ENCODE measurements at regions not wholly inside any gene's neighbourhood (a gene's known extent, or its start where the extent isn't known, plus 50 kb on each side); places are given as distances from the start of the nearest gene placed in this dataset.
A peak's percentile ranks its signal among the peaks of the same experiment; 100 is the strongest.

- ChIA-PET POLR2A (ENCODE audit: low non-redundant PET) (interaction anchor here (0.6 kb wide), 1 partner anchor 135 kb away, joined by 4 read pairs; no protein-coding TSS in a partner anchor), CTCF (no interaction called here)
- Histone ChIP-seq H3K27ac (ENCODE audit: low read depth, low read length, poor library complexity, severe bottlenecking) (no peak overlapping the region), H3K4me1 (ENCODE audit: insufficient read depth, low read length, poor library complexity, severe bottlenecking) (peaks cover 17% of the 10 kb centered on the region), H3K4me3 (ENCODE audit: low read depth, low read length, poor library complexity, severe bottlenecking) (peak overlapping the region; percentile 15), H3K36me3 (ENCODE audit: insufficient read depth, low read length, poor library complexity, severe bottlenecking) (no peaks in the 10 kb centered on the region), H3K27me3 (replicated peaks; ENCODE audit: insufficient read depth, low read depth, low read length, poor library complexity) (no peaks in the 10 kb centered on the region), H3K9me3 (ENCODE audit: low read depth, low read length, poor library complexity, severe bottlenecking) (no peaks in the 10 kb centered on the region)
- TF ChIP-seq, protein P1, sequence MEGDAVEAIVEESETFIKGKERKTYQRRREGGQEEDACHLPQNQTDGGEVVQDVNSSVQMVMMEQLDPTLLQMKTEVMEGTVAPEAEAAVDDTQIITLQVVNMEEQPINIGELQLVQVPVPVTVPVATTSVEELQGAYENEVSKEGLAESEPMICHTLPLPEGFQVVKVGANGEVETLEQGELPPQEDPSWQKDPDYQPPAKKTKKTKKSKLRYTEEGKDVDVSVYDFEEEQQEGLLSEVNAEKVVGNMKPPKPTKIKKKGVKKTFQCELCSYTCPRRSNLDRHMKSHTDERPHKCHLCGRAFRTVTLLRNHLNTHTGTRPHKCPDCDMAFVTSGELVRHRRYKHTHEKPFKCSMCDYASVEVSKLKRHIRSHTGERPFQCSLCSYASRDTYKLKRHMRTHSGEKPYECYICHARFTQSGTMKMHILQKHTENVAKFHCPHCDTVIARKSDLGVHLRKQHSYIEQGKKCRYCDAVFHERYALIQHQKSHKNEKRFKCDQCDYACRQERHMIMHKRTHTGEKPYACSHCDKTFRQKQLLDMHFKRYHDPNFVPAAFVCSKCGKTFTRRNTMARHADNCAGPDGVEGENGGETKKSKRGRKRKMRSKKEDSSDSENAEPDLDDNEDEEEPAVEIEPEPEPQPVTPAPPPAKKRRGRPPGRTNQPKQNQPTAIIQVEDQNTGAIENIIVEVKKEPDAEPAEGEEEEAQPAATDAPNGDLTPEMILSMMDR (conservative IDR thresholded peaks at IDR 0.05; ENCODE audit: low read depth, low read length): peak; percentile 22; the same call in 1 of the 2 replicates
- TF ChIP-seq EZH2 (IDR thresholded peaks at IDR 0.05; ENCODE audit: borderline replicate concordance, low read depth, low read length, poor library complexity, severe bottlenecking): no peak
- intact Hi-C loops (cut with micrococcal nuclease; ENCODE audit: unreplicated experiment): no loop called here
- DNase-seq (ENCODE audit: low spot score): peak; percentile 79
- BruUV-seq (replicated peaks): no TSS peak
Observed at GRCh38 chr5:87541033-87541432, 128.3 kb upstream of the CCNH start.

- no TSS peak for BruUV-seq (replicated peaks)
- Histone ChIP-seq H3K27ac (ENCODE audit: low read depth, low read length, poor library complexity, severe bottlenecking) (no peak overlapping the region), H3K9me3 (ENCODE audit: low read depth, low read length, poor library complexity, severe bottlenecking) (no peaks in the 10 kb centered on the region), H3K4me1 (ENCODE audit: insufficient read depth, low read length, poor library complexity, severe bottlenecking) (peaks cover 17% of the 10 kb centered on the region), H3K27me3 (replicated peaks; ENCODE audit: insufficient read depth, low read depth, low read length, poor library complexity) (no peaks in the 10 kb centered on the region), H3K36me3 (ENCODE audit: insufficient read depth, low read length, poor library complexity, severe bottlenecking) (no peaks in the 10 kb centered on the region), H3K4me3 (ENCODE audit: low read depth, low read length, poor library complexity, severe bottlenecking) (no peak overlapping the region)
- ChIA-PET POLR2A (ENCODE audit: low non-redundant PET) (no interaction called here), CTCF (interaction anchor here (0.6 kb wide), 1 partner anchor 160 kb away, joined by 3 read pairs; no protein-coding TSS in a partner anchor)
- DNase-seq (ENCODE audit: low spot score): peak; percentile 9
- intact Hi-C loops (cut with micrococcal nuclease; ENCODE audit: unreplicated experiment): no loop called here
- TF ChIP-seq EZH2 (IDR thresholded peaks at IDR 0.05; ENCODE audit: borderline replicate concordance, low read depth, low read length, poor library complexity, severe bottlenecking): no peak
- TF ChIP-seq, protein P1 (conservative IDR thresholded peaks at IDR 0.05; ENCODE audit: low read depth, low read length): peak; percentile 28; the same call in 1 of the 2 replicates
Observed at GRCh38 chr5:87539839-87540238, 127.1 kb upstream of the CCNH start.

GRCh38 chr5:87536365-87536764, 123.6 kb upstream of the CCNH start:
- no TSS peak for BruUV-seq (replicated peaks)
- H3K27ac ChIP-seq (ENCODE audit: low read depth, low read length, poor library complexity, severe bottlenecking): no peak overlapping the region
- no peak for DNase-seq (ENCODE audit: low spot score)
- no peaks in the 10 kb centered on the region for H3K9me3 ChIP-seq (ENCODE audit: low read depth, low read length, poor library complexity, severe bottlenecking)
- ChIA-PET CTCF (no interaction called here), POLR2A (ENCODE audit: low non-redundant PET) (no interaction called here)
- TF ChIP-seq, protein P1 (conservative IDR thresholded peaks at IDR 0.05; ENCODE audit: low read depth, low read length): no peak
- no peak for TF ChIP-seq EZH2 (IDR thresholded peaks at IDR 0.05; ENCODE audit: borderline replicate concordance, low read depth, low read length, poor library complexity, severe bottlenecking)
- H3K4me1 ChIP-seq (ENCODE audit: insufficient read depth, low read length, poor library complexity, severe bottlenecking): peaks cover 6% of the 10 kb centered on the region
- no peaks in the 10 kb centered on the region for H3K36me3 ChIP-seq (ENCODE audit: insufficient read depth, low read length, poor library complexity, severe bottlenecking)
- H3K27me3 ChIP-seq (replicated peaks; ENCODE audit: insufficient read depth, low read depth, low read length, poor library complexity): no peaks in the 10 kb centered on the region
- intact Hi-C loops (cut with micrococcal nuclease; ENCODE audit: unreplicated experiment): no loop called here
- H3K4me3 ChIP-seq (ENCODE audit: low read depth, low read length, poor library complexity, severe bottlenecking): no peak overlapping the region

Measured in A673 (cell line).